GM12865 (cell line): ENCODE measurements at regions not wholly inside any gene's neighbourhood (a gene's known extent, or its start where the extent isn't known, plus 50 kb on each side); places are given as distances from the start of the nearest gene placed in this dataset.
A peak's percentile ranks its signal among the peaks of the same experiment; 100 is the strongest.
"Not testable (repeated sequence)": the region's sequence is repeated elsewhere in the genome, so short reads cannot be mapped to it uniquely, and the experiment has no call there.

Experiments
- DNase-seq: peaks from one replicate; pipeline ENCODE4 v3.0.0; 2010; ENCODE audit warnings: low read depth
- H3K4me3 ChIP-seq: 2 replicates; pipeline ENCODE4 v1.5.1; 2011; ENCODE audit warnings: mild to moderate bottlenecking, low read depth, low read length, control low read depth
- CTCF ChIP-seq: IDR thresholded peaks from 2 replicates; pipeline ENCODE4 v1.5.1; 2011; ENCODE audit warnings: low read length, control low read depth, low read depth, inconsistent platforms; ENCODE audit not compliant: insufficient read depth; ENCODE audit errors: missing control alignments

GRCh38 chr12:114547636-114548035, 136.3 kb downstream of the TBX3 start:
- no peak for TF ChIP-seq CTCF
- DNase-seq, result no peak
- H3K4me3 ChIP-seq, result no peak overlapping the region

GRCh38 chr12:114530417-114530816, 124.5 kb upstream of the TBX5 start:
- DNase-seq, result no peak
- H3K4me3 ChIP-seq, result no peak overlapping the region
- no peak for TF ChIP-seq CTCF

GRCh38 chr12:114529966-114530365, 124.0 kb upstream of the TBX5 start:
- no peak for DNase-seq
- no peak for TF ChIP-seq CTCF

GRCh38 chr12:114528766-114529165, 122.8 kb upstream of the TBX5 start:
- H3K4me3 ChIP-seq, result no peak overlapping the region
- no peak for DNase-seq
- no peak for TF ChIP-seq CTCF

More at GRCh38 chr12:114529966-114530365, 124.0 kb upstream of the TBX5 start:
- no peak overlapping the region for H3K4me3 ChIP-seq

GRCh38 chr12:114521160-114521559, 115.2 kb upstream of the TBX5 start:
- not testable (repeated sequence) for H3K4me3 ChIP-seq, DNase-seq

- no peak for DNase-seq
- no peak for TF ChIP-seq CTCF
- no peak overlapping the region for H3K4me3 ChIP-seq
Observed at GRCh38 chr12:114512351-114512750, 106.4 kb upstream of the TBX5 start.

- no peak overlapping the region for H3K4me3 ChIP-seq
- DNase-seq, result peak; percentile 74
- TF ChIP-seq CTCF, result peak; percentile 70
Observed at GRCh38 chr12:114508529-114509129, 102.7 kb upstream of the TBX5 start.
